ENCODE measurements at regions not wholly inside any gene's neighbourhood (a gene's known extent, or its start where the extent isn't known, plus 50 kb on each side); places are given as distances from the start of the nearest gene placed in this dataset.

- Histone ChIP-seq H2AFZ (ENCODE audit: low read depth, low read length) (no peak overlapping the region), H3K79me2 (ENCODE audit: control insufficient read depth, insufficient read depth, low read length) (no peaks in the 10 kb centered on the region), H3K4me3 (replicated peaks in 1 of 3; ENCODE audit: insufficient read depth in 1 of 3, low read depth in 1 of 3, low read length in 3 of 3) (no peak overlapping the region), H3K9me3 (replicated peaks; ENCODE audit: control insufficient read depth, insufficient read depth, low read length) (no peaks in the 10 kb centered on the region), H3K27ac (ENCODE audit: insufficient read depth, low read depth, low read length) (no peak overlapping the region), H3K27me3 (ENCODE audit: control insufficient read depth in 2 of 2, insufficient read depth in 2 of 2, low read length in 2 of 2) (no peaks in the 10 kb centered on the region), H3K4me2 (ENCODE audit: insufficient read depth, low read length) (no peak overlapping the region), H4K20me1 (replicated peaks; ENCODE audit: control insufficient read depth, extremely low read depth, insufficient read depth, low read length) (no peaks in the 10 kb centered on the region), H3K4me1 (ENCODE audit: control insufficient read depth, extremely low read depth, insufficient read depth, low read length) (no peaks in the 10 kb centered on the region), H3K9me1 (replicated peaks; ENCODE audit: control insufficient read depth, extremely low read depth, insufficient read depth, low read length) (no peaks in the 10 kb centered on the region), H3K9ac (replicated peaks; ENCODE audit: extremely low read depth, insufficient read depth, low read length) (no peak overlapping the region), H3K36me3 (ENCODE audit: control insufficient read depth in 2 of 2, extremely low read depth in 1 of 2, insufficient read depth in 2 of 2, low read length in 2 of 2) (no peaks in the 10 kb centered on the region)
- dilution Hi-C loops (cut with MboI; ENCODE audit: extremely low pct_ligation_motif_present, low sequenced_read_pairs) (no loop called here), intact Hi-C loops (cut with micrococcal nuclease) (no loop called here)
- CTCF ChIA-PET, result interaction anchor here (2.2 kb wide), 1 partner anchor 19 kb away, joined by 6 read pairs; no protein-coding TSS in a partner anchor
- no peak for DNase-seq (ENCODE audit: low read depth, low spot score)
- no TSS peak for BruUV-seq (replicated peaks)
- POLR2A ChIA-PET, result no interaction called here
- no peak for TF ChIP-seq MYC (IDR thresholded peaks at IDR 0.05; ENCODE audit: low read depth, low read length)
- no peak for TF ChIP-seq POLR2AphosphoS5 (IDR thresholded peaks at IDR 0.05; ENCODE audit: insufficient read depth, low read depth, low read length)
- TF ChIP-seq FOS (IDR thresholded peaks at IDR 0.05; ENCODE audit: borderline replicate concordance, insufficient read depth, low read length), result no peak
- TF ChIP-seq GATA2 (IDR thresholded peaks at IDR 0.05; ENCODE audit: insufficient read depth, insufficient read length, low read depth, low read length), result no peak
- TF ChIP-seq POLR2A (IDR thresholded peaks at IDR 0.05; ENCODE audit: low read depth, low read length), result no peak
- no peak for TF ChIP-seq JUN (IDR thresholded peaks at IDR 0.05; ENCODE audit: borderline replicate concordance, insufficient read depth, insufficient read length, low read depth)
- TF ChIP-seq MAX (IDR thresholded peaks at IDR 0.05; ENCODE audit: insufficient read depth, insufficient read length), result no peak
- no peak for FAIRE-seq
Observed at GRCh38 chr2:67752199-67752598, 310.6 kb downstream of the C1D start.

- intact Hi-C loops (cut with micrococcal nuclease) (no loop called here), dilution Hi-C loops (cut with MboI; ENCODE audit: extremely low pct_ligation_motif_present, low sequenced_read_pairs) (no loop called here)
- no TSS peak for BruUV-seq (replicated peaks)
- no peaks in the 10 kb centered on the region for H3K9me1 ChIP-seq (replicated peaks; ENCODE audit: control insufficient read depth, extremely low read depth, insufficient read depth, low read length)
- FAIRE-seq (no peak), DNase-seq (ENCODE audit: low read depth, low spot score) (no peak)
- no peaks in the 10 kb centered on the region for H3K9me3 ChIP-seq (replicated peaks; ENCODE audit: control insufficient read depth, insufficient read depth, low read length)
- H3K27me3 ChIP-seq (ENCODE audit: control insufficient read depth in 2 of 2, insufficient read depth in 2 of 2, low read length in 2 of 2), result no peaks in the 10 kb centered on the region
- POLR2A ChIA-PET, result no interaction called here
- no peak overlapping the region for H3K9ac ChIP-seq (replicated peaks; ENCODE audit: extremely low read depth, insufficient read depth, low read length)
- no peak overlapping the region for H3K27ac ChIP-seq (ENCODE audit: insufficient read depth, low read depth, low read length)
- TF ChIP-seq CTCF (IDR thresholded peaks at IDR 0.05; ENCODE audit: extremely low read depth in 1 of 2, insufficient read depth in 1 of 2, low read depth in 1 of 2, low read length in 2 of 2) (no peak), POLR2AphosphoS5 (IDR thresholded peaks at IDR 0.05; ENCODE audit: insufficient read depth, low read depth, low read length) (no peak), GATA2 (IDR thresholded peaks at IDR 0.05; ENCODE audit: insufficient read depth, insufficient read length, low read depth, low read length) (no peak), EZH2 (IDR thresholded peaks at IDR 0.05; ENCODE audit: borderline replicate concordance, low read depth, low read length, severe bottlenecking) (no peak), MYC (IDR thresholded peaks at IDR 0.05; ENCODE audit: low read depth, low read length) (no peak), FOS (IDR thresholded peaks at IDR 0.05; ENCODE audit: borderline replicate concordance, insufficient read depth, low read length) (no peak), POLR2A (IDR thresholded peaks at IDR 0.05; ENCODE audit: low read depth, low read length) (no peak), MAX (IDR thresholded peaks at IDR 0.05; ENCODE audit: insufficient read depth, insufficient read length) (no peak)
- no peaks in the 10 kb centered on the region for H3K4me1 ChIP-seq (ENCODE audit: control insufficient read depth, extremely low read depth, insufficient read depth, low read length)
- no peak overlapping the region for H3K4me3 ChIP-seq (replicated peaks in 1 of 3; ENCODE audit: insufficient read depth in 1 of 3, low read depth in 1 of 3, low read length in 3 of 3)
- no peaks in the 10 kb centered on the region for H3K79me2 ChIP-seq (ENCODE audit: control insufficient read depth, insufficient read depth, low read length)
- H2AFZ ChIP-seq (ENCODE audit: low read depth, low read length), result no peak overlapping the region
- no peaks in the 10 kb centered on the region for H3K36me3 ChIP-seq (ENCODE audit: control insufficient read depth in 2 of 2, extremely low read depth in 1 of 2, insufficient read depth in 2 of 2, low read length in 2 of 2)
- no peak overlapping the region for H3K4me2 ChIP-seq (ENCODE audit: insufficient read depth, low read length)
- no peaks in the 10 kb centered on the region for H4K20me1 ChIP-seq (replicated peaks; ENCODE audit: control insufficient read depth, extremely low read depth, insufficient read depth, low read length)
- CTCF ChIA-PET, result interaction anchor here (2.2 kb wide), 1 partner anchor 20 kb away, joined by 6 read pairs; no protein-coding TSS in a partner anchor
Observed at GRCh38 chr2:67752969-67753368, 309.8 kb downstream of the C1D start.
